HepG2 (cell line): ENCODE measurements at regions not wholly inside any gene's neighbourhood (a gene's known extent, or its start where the extent isn't known, plus 50 kb on each side); places are given as distances from the start of the nearest gene placed in this dataset.

Experiments
- CTCF ChIP-seq: sonication (generic); formaldehyde crosslinking; IDR thresholded peaks from 2 replicates; pipeline ENCODE4 v1.5.0; 2020; ENCODE audit warnings: mild to moderate bottlenecking, missing genetic modification reagents, moderate library complexity
- ELF1 ChIP-seq: sonication (generic); formaldehyde crosslinking; IDR thresholded peaks from 2 replicates; pipeline ENCODE4 v1.4.0; 2020; ENCODE audit warnings: missing genetic modification reagents
- ETV6 ChIP-seq: sonication (generic); formaldehyde crosslinking; conservative IDR thresholded peaks from 2 replicates; pipeline ENCODE4 v1.4.0; 2020; ENCODE audit warnings: missing genetic modification reagents
- FOXO4 ChIP-seq: sonication (generic); formaldehyde crosslinking; conservative IDR thresholded peaks from 2 replicates; pipeline ENCODE4 v1.8.1; 2023; ENCODE audit warnings: missing genetic modification reagents
- NFATC3 ChIP-seq: sonication (generic); formaldehyde crosslinking; IDR thresholded peaks from 2 replicates; pipeline ENCODE4 v1.5.1; 2020; ENCODE audit warnings: mild to moderate bottlenecking, missing genetic modification reagents
- POLR2A ChIP-seq, 2 experiments: IDR thresholded peaks; 2 replicates each; pipeline ENCODE4 v1.6.1; 2011; ENCODE audit warnings: low read depth in 2 of 2, low read length in 2 of 2, mild to moderate bottlenecking in 1 of 2, moderate library complexity in 1 of 2; ENCODE audit not compliant: insufficient read depth in 1 of 2
- PRDM10 ChIP-seq: sonication (generic); formaldehyde crosslinking; IDR thresholded peaks from 2 replicates; pipeline ENCODE4 v1.4.0; 2020; ENCODE audit warnings: low read depth, missing genetic modification reagents
- REXO4 ChIP-seq: sonication (generic); formaldehyde crosslinking; IDR thresholded peaks from 2 replicates; pipeline ENCODE4 v1.8.0; 2022; ENCODE audit warnings: missing genetic modification reagents, mild to moderate bottlenecking, borderline replicate concordance
- RFXANK ChIP-seq: IDR thresholded peaks from 2 replicates; pipeline ENCODE4 v1.6.1; 2016
- SIN3B ChIP-seq: fragments of 150-350 bp; IDR thresholded peaks from 2 replicates; pipeline ENCODE4 v1.6.1; 2014; ENCODE audit warnings: low read length
- SKIL ChIP-seq: sonication (generic); formaldehyde crosslinking; IDR thresholded peaks from 2 replicates; pipeline ENCODE4 v1.8.0; 2022; ENCODE audit warnings: missing genetic modification reagents, mild to moderate bottlenecking, moderate library complexity, borderline replicate concordance
- ZBTB49 ChIP-seq: sonication (generic); formaldehyde crosslinking; IDR thresholded peaks from 2 replicates; pipeline ENCODE4 v1.4.0; 2020; ENCODE audit warnings: missing genetic modification reagents, borderline replicate concordance
- ZNF280B ChIP-seq: sonication (generic); formaldehyde crosslinking; IDR thresholded peaks from 2 replicates; pipeline ENCODE4 v1.5.0; 2020; ENCODE audit warnings: missing genetic modification reagents, mild to moderate bottlenecking, borderline replicate concordance
- ZNF317 ChIP-seq: sonication (generic); formaldehyde crosslinking; IDR thresholded peaks from 2 replicates; pipeline ENCODE4 v1.5.0; 2020; ENCODE audit warnings: mild to moderate bottlenecking, missing genetic modification reagents

- no peak for TF ChIP-seq CTCF (CRISPR knock-in tag)
- no peak for TF ChIP-seq PRDM10 (CRISPR knock-in tag)
- TF ChIP-seq POLR2A (IDR thresholded peaks at IDR 0.05; ENCODE audit: insufficient read depth in 1 of 2, low read depth in 2 of 2, low read length in 2 of 2), result no peak
- TF ChIP-seq NFATC3 (CRISPR knock-in tag), result no peak
- no peak for TF ChIP-seq ZBTB49 (CRISPR knock-in tag)
- no peak for TF ChIP-seq ELF1 (CRISPR knock-in tag)
- TF ChIP-seq FOXO4, result no peak
- TF ChIP-seq RFXANK (CRISPR knock-in tag), result no peak
- TF ChIP-seq SKIL (CRISPR knock-in tag), result no peak
- no peak for TF ChIP-seq ZNF280B (CRISPR knock-in tag)
- TF ChIP-seq ETV6 (CRISPR knock-in tag), result no peak
- TF ChIP-seq ZNF317 (CRISPR knock-in tag), result no peak
- TF ChIP-seq SIN3B, result no peak
- no peak for TF ChIP-seq REXO4 (CRISPR knock-in tag)
Measured at GRCh38 chr3:153273217-153273616, 111.2 kb downstream of the RAP2B start.
